Smooth muscle cell (in vitro differentiated cells): ENCODE measurements at regions not wholly inside any gene's neighbourhood (a gene's known extent, or its start where the extent isn't known, plus 50 kb on each side); places are given as distances from the start of the nearest gene placed in this dataset.

Source experiments
- DNase-seq: peaks from one replicate; lab custom pipeline; 2025; ENCODE audit not compliant: unreplicated experiment; lab: John Stamatoyannopoulos, UW
- H2AFZ ChIP-seq: fragments of 200-600 bp; sonication (generic); 2 replicates; pipeline ENCODE4 v1.6.0; 2016; ENCODE audit warnings: antibody characterized with exemption, low read depth, mild to moderate bottlenecking
- H3F3A ChIP-seq: fragments of 200-600 bp; sonication (generic); 2 replicates; pipeline ENCODE4 v1.6.0; 2017; ENCODE audit warnings: antibody characterized with exemption, low read depth
- H3K27ac ChIP-seq: fragments of 200-600 bp; sonication (generic); 2 replicates; pipeline ENCODE4 v1.5.1; 2016; ENCODE audit warnings: low read depth, mild to moderate bottlenecking
- H3K27me3 ChIP-seq: fragments of 200-600 bp; sonication (generic); 2 replicates; pipeline ENCODE4 v1.6.1; 2016; ENCODE audit warnings: low read depth, mild to moderate bottlenecking
- H3K36me3 ChIP-seq: fragments of 200-600 bp; sonication (generic); 2 replicates; pipeline ENCODE4 v1.5.1; 2016; ENCODE audit warnings: low read depth
- H3K4me1 ChIP-seq: fragments of 200-600 bp; sonication (generic); 2 replicates; pipeline ENCODE4 v1.5.1; 2016; ENCODE audit warnings: low read depth
- H3K4me2 ChIP-seq: fragments of 200-600 bp; sonication (generic); 2 replicates; pipeline ENCODE4 v1.6.0; 2016; ENCODE audit warnings: mild to moderate bottlenecking
- H3K4me3 ChIP-seq: fragments of 200-600 bp; sonication (generic); 2 replicates; pipeline ENCODE4 v1.5.1; 2016; ENCODE audit warnings: mild to moderate bottlenecking
- H3K79me2 ChIP-seq: fragments of 200-600 bp; sonication (generic); 2 replicates; pipeline ENCODE4 v1.6.0; 2016; ENCODE audit warnings: low read depth, mild to moderate bottlenecking
- H3K9ac ChIP-seq: fragments of 200-600 bp; sonication (generic); 2 replicates; pipeline ENCODE4 v1.6.0; 2016; ENCODE audit warnings: low read depth
- H3K9me3 ChIP-seq: fragments of 200-600 bp; sonication (generic); replicated peaks from 2 replicates; pipeline ENCODE4 v1.5.1; 2016; ENCODE audit warnings: low read depth
- H4K20me1 ChIP-seq: fragments of 200-600 bp; sonication (generic); 2 replicates; pipeline ENCODE4 v1.6.0; 2016; ENCODE audit warnings: low read depth
- CTCF ChIP-seq: fragments of 200-600 bp; sonication (generic); IDR thresholded peaks from 2 replicates; pipeline ENCODE4 v1.5.1; 2017; ENCODE audit warnings: borderline replicate concordance, mild to moderate bottlenecking, antibody characterized with exemption; ENCODE audit not compliant: insufficient read depth, poor library complexity, severe bottlenecking
- WGBS: methylation state at CpG from one replicate; pipeline ENCODE4 v1.1.7; 2016; ENCODE audit warnings: low lambda C conversion rate; 5-methylcytosine and 5-hydroxymethylcytosine counted together

- no peaks in the 10 kb centered on the region for H3K79me2 ChIP-seq
- WGBS = 89% methylated on average over 3 of the region's 3 CpGs
- no peak overlapping the region for H3K27ac ChIP-seq
- H2AFZ ChIP-seq = no peak overlapping the region
- H3K4me2 ChIP-seq = no peak overlapping the region
- H4K20me1 ChIP-seq = no peaks in the 10 kb centered on the region
- no peak for TF ChIP-seq CTCF
- H3K36me3 ChIP-seq = no peaks in the 10 kb centered on the region
- no peak overlapping the region for H3K4me3 ChIP-seq
- no peak for DNase-seq
- no peaks in the 10 kb centered on the region for H3F3A ChIP-seq
- H3K9me3 ChIP-seq = no peaks in the 10 kb centered on the region
- no peaks in the 10 kb centered on the region for H3K4me1 ChIP-seq
- no peak overlapping the region for H3K9ac ChIP-seq
- H3K27me3 ChIP-seq = no peaks in the 10 kb centered on the region
These were observed 137.4 kb upstream of the SGK1 start for GRCh38 chr6:134455319-134455718.

GRCh38 chr6:134454794-134455193, 136.9 kb upstream of the SGK1 start:
- no peak for DNase-seq

GRCh38 chr6:134453792-134454510, 136.0 kb upstream of the SGK1 start:
- no peak for TF ChIP-seq CTCF
- no peaks in the 10 kb centered on the region for H3K36me3 ChIP-seq
- no peaks in the 10 kb centered on the region for H3K9me3 ChIP-seq
- no peaks in the 10 kb centered on the region for H3K4me1 ChIP-seq
- H3K4me3 ChIP-seq = no peak overlapping the region
- H3F3A ChIP-seq = no peaks in the 10 kb centered on the region
- H4K20me1 ChIP-seq = no peaks in the 10 kb centered on the region
- no peak overlapping the region for H3K9ac ChIP-seq
- H2AFZ ChIP-seq = no peak overlapping the region
- no peak overlapping the region for H3K4me2 ChIP-seq
- H3K79me2 ChIP-seq = no peaks in the 10 kb centered on the region
- DNase-seq = no peak
- H3K27ac ChIP-seq = no peak overlapping the region
- WGBS = 62% methylated on average over 5 of the region's 5 CpGs
- no peaks in the 10 kb centered on the region for H3K27me3 ChIP-seq

More at GRCh38 chr6:134454794-134455193, 136.9 kb upstream of the SGK1 start:
- Histone ChIP-seq H3K4me3 (no peak overlapping the region), H3K36me3 (no peaks in the 10 kb centered on the region), H3K27ac (no peak overlapping the region), H3K79me2 (no peaks in the 10 kb centered on the region), H4K20me1 (no peaks in the 10 kb centered on the region), H3K9ac (no peak overlapping the region), H2AFZ (peak overlapping the region; percentile 21), H3K4me1 (no peaks in the 10 kb centered on the region), H3F3A (no peaks in the 10 kb centered on the region), H3K9me3 (no peaks in the 10 kb centered on the region), H3K27me3 (no peaks in the 10 kb centered on the region), H3K4me2 (no peak overlapping the region)
- 62% methylated on average over 2 of the region's 2 CpGs for WGBS
- TF ChIP-seq CTCF = no peak

GRCh38 chr6:134452906-134453305, 135.0 kb upstream of the SGK1 start:
- H3K27ac ChIP-seq = no peak overlapping the region
- H3K4me3 ChIP-seq = no peak overlapping the region
- H3K9ac ChIP-seq = no peak overlapping the region
- no peaks in the 10 kb centered on the region for H3K4me1 ChIP-seq
- no peaks in the 10 kb centered on the region for H3K27me3 ChIP-seq
- no peaks in the 10 kb centered on the region for H3K9me3 ChIP-seq
- no peaks in the 10 kb centered on the region for H3F3A ChIP-seq
- no peaks in the 10 kb centered on the region for H3K79me2 ChIP-seq
- 64% methylated on average over 3 of the region's 3 CpGs for WGBS
- no peak overlapping the region for H3K4me2 ChIP-seq
- no peak for DNase-seq
- H4K20me1 ChIP-seq = no peaks in the 10 kb centered on the region
- H3K36me3 ChIP-seq = no peaks in the 10 kb centered on the region
- no peak for TF ChIP-seq CTCF
- H2AFZ ChIP-seq = no peak overlapping the region
